HG03039 (cell line): ENCODE measurements at regions not wholly inside any gene's neighbourhood (a gene's known extent, or its start where the extent isn't known, plus 50 kb on each side); places are given as distances from the start of the nearest gene placed in this dataset.

Source experiments
- ATAC-seq: cut with Tn5 transposase; IDR thresholded peaks from one replicate; pipeline ENCODE4 v1.9.1; 2021; ENCODE audit warnings: mild to moderate bottlenecking, moderate library complexity; ENCODE audit not compliant: unreplicated experiment

- ATAC-seq = no peak
Observed at GRCh38 chr6:48194596-48195295, 83.7 kb upstream of the PTCHD4 start.

- ATAC-seq = no peak
Observed at GRCh38 chr6:48188158-48188557, 77.2 kb upstream of the PTCHD4 start.

GRCh38 chr6:48186746-48187145 lies 75.7 kb upstream of the PTCHD4 start:
- ATAC-seq = no peak

- no peak for ATAC-seq
Observed at GRCh38 chr6:48184648-48185047, 73.7 kb upstream of the PTCHD4 start.

- ATAC-seq = no peak
Observed at GRCh38 chr6:48183811-48184605, 73.0 kb upstream of the PTCHD4 start.

GRCh38 chr6:48183178-48183577 lies 72.2 kb upstream of the PTCHD4 start:
- no peak for ATAC-seq

- ATAC-seq = no peak
Observed at GRCh38 chr6:48178700-48179099, 67.7 kb upstream of the PTCHD4 start.

GRCh38 chr6:48177786-48178185 lies 66.8 kb upstream of the PTCHD4 start:
- no peak for ATAC-seq

- ATAC-seq = no peak
Observed at GRCh38 chr6:48176645-48177308, 65.8 kb upstream of the PTCHD4 start.

- ATAC-seq = no peak
Observed at GRCh38 chr6:48169635-48170034, 58.6 kb upstream of the PTCHD4 start.
